Fibroblast of lung (primary cell): ENCODE measurements at regions not wholly inside any gene's neighbourhood (a gene's known extent, or its start where the extent isn't known, plus 50 kb on each side); places are given as distances from the start of the nearest gene placed in this dataset.

Experiments
- DNase-seq, 2 donors: peaks; one replicate each; pipeline versions ENCODE4 v3.0.0 to v3.0.0-alpha.2; 2010; ENCODE audit warnings: low read depth in 2 of 2
- H2AFZ ChIP-seq: 2 replicates; pipeline ENCODE4 v1.5.1; 2012; ENCODE audit warnings: low read length, control low read depth, inconsistent platforms
- H3K27ac ChIP-seq: 2 replicates; pipeline ENCODE4 v1.5.1; 2011; ENCODE audit warnings: low read length, control low read depth; ENCODE audit not compliant: insufficient read depth
- H3K27me3 ChIP-seq: 2 replicates; pipeline ENCODE4 v1.5.1; 2011; ENCODE audit warnings: mild to moderate bottlenecking, low read length; ENCODE audit not compliant: control insufficient read depth, insufficient read depth
- H3K36me3 ChIP-seq: 2 replicates; pipeline ENCODE4 v1.5.1; 2011; ENCODE audit warnings: low read length; ENCODE audit not compliant: control insufficient read depth, insufficient read depth
- H3K4me1 ChIP-seq: 2 replicates; pipeline ENCODE4 v1.5.1; 2011; ENCODE audit warnings: low read length; ENCODE audit not compliant: control insufficient read depth, insufficient read depth; ENCODE audit errors: extremely low read depth
- H3K4me2 ChIP-seq: 2 replicates; pipeline ENCODE4 v1.5.1; 2011; ENCODE audit warnings: low read length, control low read depth; ENCODE audit not compliant: insufficient read depth; ENCODE audit errors: extremely low read depth
- H3K4me3 ChIP-seq, 4 experiments: fragments of 200-600 bp in 1 of 4; sonication (generic) in 1 of 4; replicated peaks in 1 of 4; 2 replicates each; pipeline ENCODE4 v1.5.1; 2011 to 2016; ENCODE audit warnings: low read length in 4 of 4, low read depth in 3 of 4, mild to moderate bottlenecking in 3 of 4, control low read depth in 2 of 4, inconsistent platforms in 1 of 4, mixed read lengths in 1 of 4; ENCODE audit not compliant: insufficient read depth in 1 of 4; ENCODE audit errors: control extremely low read depth in 1 of 4
- H3K79me2 ChIP-seq: 2 replicates; pipeline ENCODE4 v1.5.1; 2012; ENCODE audit warnings: mild to moderate bottlenecking, low read length, inconsistent platforms; ENCODE audit not compliant: control insufficient read depth, insufficient read depth
- H3K9ac ChIP-seq: 2 replicates; pipeline ENCODE4 v1.5.1; 2011; ENCODE audit warnings: mild to moderate bottlenecking, low read length, control low read depth; ENCODE audit not compliant: insufficient read depth
- H3K9me3 ChIP-seq: 2 replicates; pipeline ENCODE4 v1.5.1; 2012; ENCODE audit warnings: low read depth, low read length; ENCODE audit not compliant: control insufficient read depth, insufficient read depth
- H4K20me1 ChIP-seq: 2 replicates; pipeline ENCODE4 v1.5.1; 2011; ENCODE audit warnings: low read length; ENCODE audit not compliant: control insufficient read depth, insufficient read depth; ENCODE audit errors: extremely low read depth
- EZH2 ChIP-seq: IDR thresholded peaks from 2 replicates; pipeline ENCODE4 v1.5.1; 2012; ENCODE audit warnings: low read length, control low read depth, mild to moderate bottlenecking; ENCODE audit errors: missing control alignments
- TF ChIP-seq, protein P1 (sequence below), 2 donors: IDR thresholded peaks in 1 of 2; conservative IDR thresholded peaks in 1 of 2; 1 replicate in 1 of 2; 2 replicates in 1 of 2; pipeline ENCODE4 v1.5.1; 2011 to 2012; ENCODE audit warnings: low read length in 2 of 2, control low read depth in 1 of 2, inconsistent platforms in 1 of 2, low read depth in 1 of 2, mild to moderate bottlenecking in 1 of 2

DNA sequence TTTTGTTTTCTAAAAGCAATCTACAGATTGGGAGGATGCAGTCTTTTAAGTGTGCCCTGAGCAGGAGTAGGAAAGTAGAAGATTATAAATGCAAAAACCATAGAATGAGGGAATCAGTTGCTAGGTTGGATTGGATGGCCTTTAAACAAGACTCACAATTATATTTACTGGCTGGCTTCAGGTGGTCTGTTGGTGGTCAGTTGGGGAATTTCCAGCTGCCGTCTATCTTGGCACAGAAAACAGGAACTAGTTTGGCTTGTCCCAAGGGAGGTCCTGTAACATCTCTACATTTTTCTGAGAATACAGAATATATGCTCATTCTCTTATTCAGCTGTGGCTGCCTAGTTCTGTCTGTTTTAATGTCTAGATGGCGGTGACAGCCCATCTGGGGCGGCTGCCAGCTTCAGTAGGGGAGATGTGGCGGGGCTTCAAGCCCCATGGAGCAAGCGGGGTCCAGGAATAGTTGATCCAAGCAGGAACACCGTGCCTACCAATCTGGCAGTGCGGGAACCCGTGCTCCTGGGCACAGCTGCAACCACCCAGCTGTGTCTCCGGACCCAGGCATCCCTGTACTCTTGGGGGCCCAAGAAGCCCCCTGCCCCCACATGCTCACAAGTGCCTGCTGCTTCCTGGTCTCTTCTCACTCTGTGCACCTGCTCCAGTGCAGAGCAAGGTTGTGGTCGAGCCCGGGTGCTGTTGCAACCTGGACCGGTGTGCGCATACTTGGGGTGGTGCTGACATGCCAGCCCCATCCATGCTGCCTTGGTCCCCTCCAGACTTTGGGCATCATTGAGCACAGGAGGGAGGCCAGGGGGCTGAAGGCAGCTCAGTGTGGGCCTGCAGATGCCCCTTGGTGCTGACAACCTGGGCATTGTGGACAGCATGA is 1182.6 kb downstream of the AMY1C start:
- no peak overlapping the region for H3K4me3 ChIP-seq
- no peak for TF ChIP-seq EZH2
- TF ChIP-seq, protein P1, sequence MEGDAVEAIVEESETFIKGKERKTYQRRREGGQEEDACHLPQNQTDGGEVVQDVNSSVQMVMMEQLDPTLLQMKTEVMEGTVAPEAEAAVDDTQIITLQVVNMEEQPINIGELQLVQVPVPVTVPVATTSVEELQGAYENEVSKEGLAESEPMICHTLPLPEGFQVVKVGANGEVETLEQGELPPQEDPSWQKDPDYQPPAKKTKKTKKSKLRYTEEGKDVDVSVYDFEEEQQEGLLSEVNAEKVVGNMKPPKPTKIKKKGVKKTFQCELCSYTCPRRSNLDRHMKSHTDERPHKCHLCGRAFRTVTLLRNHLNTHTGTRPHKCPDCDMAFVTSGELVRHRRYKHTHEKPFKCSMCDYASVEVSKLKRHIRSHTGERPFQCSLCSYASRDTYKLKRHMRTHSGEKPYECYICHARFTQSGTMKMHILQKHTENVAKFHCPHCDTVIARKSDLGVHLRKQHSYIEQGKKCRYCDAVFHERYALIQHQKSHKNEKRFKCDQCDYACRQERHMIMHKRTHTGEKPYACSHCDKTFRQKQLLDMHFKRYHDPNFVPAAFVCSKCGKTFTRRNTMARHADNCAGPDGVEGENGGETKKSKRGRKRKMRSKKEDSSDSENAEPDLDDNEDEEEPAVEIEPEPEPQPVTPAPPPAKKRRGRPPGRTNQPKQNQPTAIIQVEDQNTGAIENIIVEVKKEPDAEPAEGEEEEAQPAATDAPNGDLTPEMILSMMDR (conservative IDR thresholded peaks at IDR 0.05 in 1 of 2, IDR thresholded peaks at IDR 0.05 in 1 of 2; ENCODE audit: low read depth in 1 of 2, low read length in 2 of 2) = no peak
- H3K36me3 ChIP-seq = no peaks in the 10 kb centered on the region
- no peaks in the 10 kb centered on the region for H3K27me3 ChIP-seq
- no peak overlapping the region for H3K27ac ChIP-seq
- no peaks in the 10 kb centered on the region for H3K4me1 ChIP-seq
- no peak overlapping the region for H3K9ac ChIP-seq
- no peak overlapping the region for H3K4me2 ChIP-seq
- no peaks in the 10 kb centered on the region for H4K20me1 ChIP-seq
- H3K9me3 ChIP-seq = no peaks in the 10 kb centered on the region
- no peak overlapping the region for H2AFZ ChIP-seq
- DNase-seq = no peak
- no peaks in the 10 kb centered on the region for H3K79me2 ChIP-seq

- Histone ChIP-seq H3K36me3 (no peaks in the 10 kb centered on the region), H3K27me3 (no peaks in the 10 kb centered on the region), H3K9ac (no peak overlapping the region), H3K9me3 (no peaks in the 10 kb centered on the region), H3K79me2 (no peaks in the 10 kb centered on the region), H3K4me1 (no peaks in the 10 kb centered on the region), H3K4me3 (no peak overlapping the region), H3K27ac (no peak overlapping the region), H2AFZ (no peak overlapping the region), H4K20me1 (no peaks in the 10 kb centered on the region), H3K4me2 (no peak overlapping the region)
- no peak for DNase-seq
- TF ChIP-seq, protein P1 (conservative IDR thresholded peaks at IDR 0.05 in 1 of 2, IDR thresholded peaks at IDR 0.05 in 1 of 2; ENCODE audit: low read depth in 1 of 2, low read length in 2 of 2) = no peak
- no peak for TF ChIP-seq EZH2
Measured at GRCh38 chr1:104932949-104933679, 1183.4 kb downstream of the AMY1C start.

GRCh38 chr1:104933846-104934245 is 1184.1 kb downstream of the AMY1C start:
- TF ChIP-seq EZH2 = no peak
- TF ChIP-seq, protein P1 (conservative IDR thresholded peaks at IDR 0.05 in 1 of 2, IDR thresholded peaks at IDR 0.05 in 1 of 2; ENCODE audit: low read depth in 1 of 2, low read length in 2 of 2) = no peak
- Histone ChIP-seq H3K4me1 (no peaks in the 10 kb centered on the region), H3K36me3 (no peaks in the 10 kb centered on the region), H2AFZ (no peak overlapping the region), H3K27me3 (no peaks in the 10 kb centered on the region), H4K20me1 (no peaks in the 10 kb centered on the region), H3K4me3 (no peak overlapping the region), H3K27ac (no peak overlapping the region), H3K9ac (no peak overlapping the region), H3K79me2 (no peaks in the 10 kb centered on the region), H3K9me3 (no peaks in the 10 kb centered on the region), H3K4me2 (no peak overlapping the region)
- no peak for DNase-seq
